GM12878 (cell line): ENCODE measurements at regions not wholly inside any gene's neighbourhood (a gene's known extent, or its start where the extent isn't known, plus 50 kb on each side); places are given as distances from the start of the nearest gene placed in this dataset.

ENCODE experiments used
- ATAC-seq: fragments of 200-7000 bp; cut with Tn5 transposase; 3 replicates; pipeline ENCODE4 v1.9.1; 2020; ENCODE audit warnings: mild to moderate bottlenecking, moderate library complexity
- BruUV-seq: library from RNA; stranded (reverse); fragments of 400-500 nt; replicated peaks from 2 replicates; lab custom pipeline; 2021; lab: Mats Ljungman, UMichigan
- CTCF ChIA-PET: fragments of 300-600 bp; sonication (Branson Sonifier 250); formaldehyde crosslinking; extraction: SDS; loops from one replicate; lab custom pipeline; 2021; ENCODE audit warnings: inconsistent platforms; lab: Yijun Ruan, JAX
- POLR2A ChIA-PET: fragments of 350-600 bp; formaldehyde crosslinking; extraction: SDS; loops from one replicate; lab custom pipeline; 2021; ENCODE audit warnings: inconsistent platforms; lab: Charles Lee
- RAD21 ChIA-PET: fragments of 300-600 bp; sonication (Branson Sonifier 250); formaldehyde crosslinking; loops from one replicate; lab custom pipeline; 2023; ENCODE audit warnings: antibody characterized with exemption; ENCODE audit not compliant: unreplicated experiment; lab: Charles Lee
- SMC1A ChIA-PET: fragments of 300-600 bp; sonication (Branson Sonifier 250); formaldehyde crosslinking; loops from one replicate; lab custom pipeline; 2023; ENCODE audit not compliant: unreplicated experiment, uncharacterized antibody; lab: Charles Lee
- DNase-seq: peaks from one replicate; pipeline ENCODE4 v3.0.0-alpha.2; 2011; ENCODE audit warnings: low read depth, low spot score
- FAIRE-seq: peaks from 3 replicates; lab custom pipeline; 2011; peaks lifted over from hg19 to GRCh38; lab: Jason Lieb, UNC
- H2AFZ ChIP-seq: 2 replicates; pipeline ENCODE4 v1.6.0; 2011; ENCODE audit warnings: low read depth, low read length, control low read depth; ENCODE audit not compliant: control insufficient read depth
- H3K27ac ChIP-seq: 2 replicates; pipeline ENCODE4 v1.5.1; 2011; ENCODE audit warnings: control low read depth; ENCODE audit not compliant: control insufficient read depth, insufficient read depth
- H3K27me3 ChIP-seq, 2 experiments: replicated peaks in 1 of 2; 2 replicates each; pipeline versions ENCODE4 v1.6.0 to v1.6.1; 2011; ENCODE audit warnings: low read length in 1 of 2; ENCODE audit not compliant: control insufficient read depth in 2 of 2, insufficient read depth in 2 of 2
- H3K36me3 ChIP-seq, 2 experiments: 2 replicates each; pipeline ENCODE4 v1.5.1; 2011; ENCODE audit warnings: low read length in 1 of 2; ENCODE audit not compliant: control insufficient read depth in 2 of 2, insufficient read depth in 2 of 2
- H3K4me1 ChIP-seq: 2 replicates; pipeline ENCODE4 v1.6.1; 2011; ENCODE audit warnings: mild to moderate bottlenecking, low read length, moderate library complexity, mixed read lengths; ENCODE audit not compliant: control insufficient read depth, insufficient read depth
- H3K4me2 ChIP-seq: 2 replicates; pipeline ENCODE4 v1.6.0; 2011; ENCODE audit warnings: control low read depth; ENCODE audit not compliant: control insufficient read depth, insufficient read depth
- H3K4me3 ChIP-seq: fragments of 200-600 bp; sonication (generic); 2 replicates; pipeline ENCODE4 v1.5.1; 2016
- H3K79me2 ChIP-seq: 2 replicates; pipeline ENCODE4 v1.6.0; 2011; ENCODE audit warnings: low read length; ENCODE audit not compliant: control insufficient read depth, insufficient read depth
- H3K9ac ChIP-seq: 2 replicates; pipeline ENCODE4 v1.8.0; 2011; ENCODE audit warnings: low read length, control low read depth, mixed read lengths; ENCODE audit not compliant: control insufficient read depth, insufficient read depth
- H3K9me3 ChIP-seq: replicated peaks from 3 replicates; pipeline ENCODE4 v1.5.1; 2011; ENCODE audit warnings: mild to moderate bottlenecking, low read length; ENCODE audit not compliant: control insufficient read depth, insufficient read depth
- H4K20me1 ChIP-seq: 2 replicates; pipeline ENCODE4 v1.6.0; 2011; ENCODE audit not compliant: control insufficient read depth, insufficient read depth
- CBFB ChIP-seq: IDR thresholded peaks from 2 replicates; pipeline ENCODE4 v1.6.1; 2016; ENCODE audit warnings: antibody characterized with exemption, low read depth
- DPF2 ChIP-seq: fragments of 450-650 bp; IDR thresholded peaks from 2 replicates; pipeline ENCODE4 v1.6.1; 2017; ENCODE audit warnings: mild to moderate bottlenecking
- E2F8 ChIP-seq: fragments of 450-650 bp; IDR thresholded peaks from 2 replicates; pipeline ENCODE4 v1.6.1; 2018; ENCODE audit warnings: mild to moderate bottlenecking, low read depth, moderate library complexity; ENCODE audit not compliant: partially characterized antibody
- HDAC2 ChIP-seq: fragments of 200-600 bp; sonication (generic); IDR thresholded peaks from 2 replicates; pipeline ENCODE4 v1.6.1; 2017
- MXI1 ChIP-seq: fragments of 150-350 bp; IDR thresholded peaks from 2 replicates; pipeline ENCODE4 v1.6.1; 2011; ENCODE audit warnings: low read depth, mild to moderate bottlenecking, inconsistent platforms, low read length, improper control_type of control experiment
- MYC ChIP-seq: IDR thresholded peaks from 2 replicates; pipeline ENCODE4 v1.6.1; 2011; ENCODE audit warnings: mild to moderate bottlenecking, low read length, moderate library complexity, inconsistent platforms; ENCODE audit not compliant: insufficient read depth, insufficient replicate concordance, insufficient read length, severe bottlenecking
- TCF12 ChIP-seq: IDR thresholded peaks from 2 replicates; pipeline ENCODE4 v1.6.1; 2011; ENCODE audit warnings: low read depth, mild to moderate bottlenecking, low read length
- ZNF24 ChIP-seq: fragments of 450-650 bp; IDR thresholded peaks from 2 replicates; pipeline ENCODE4 v1.6.1; 2017; ENCODE audit warnings: antibody characterized with exemption, mild to moderate bottlenecking
- ZNF274 ChIP-seq: IDR thresholded peaks from one replicate; pipeline ENCODE4 v1.8.0; 2011; ENCODE audit not compliant: insufficient read length, insufficient read depth
- ZNF687 ChIP-seq: fragments of 450-650 bp; IDR thresholded peaks from 2 replicates; pipeline ENCODE4 v1.6.1; 2017; ENCODE audit warnings: mild to moderate bottlenecking, moderate library complexity
- WGBS: methylation state at CpG from one replicate; pipeline ENCODE4 v1.1.6; 2016; ENCODE audit warnings: low lambda C conversion rate; ENCODE audit not compliant: insufficient replicate concordance, insufficient coverage; ENCODE audit errors: missing lambda C conversion rate; 5-methylcytosine and 5-hydroxymethylcytosine counted together
- in situ Hi-C: fragments of 300-500 bp; cut with MboI; formaldehyde crosslinking; loops from 9 replicates; pipeline ENCODE4 v1.14.3; 2018; ENCODE audit warnings: mixed read lengths
- intact Hi-C: fragments of 100-400 bp; cut with micrococcal nuclease; formaldehyde crosslinking; loops from one replicate; pipeline ENCODE4 v1.14.2; 2022; ENCODE audit not compliant: unreplicated experiment

GRCh38 chr4:65014078-65014477, 604.8 kb upstream of the TECRL start:
- Histone ChIP-seq H3K4me3 (no peak overlapping the region), H3K79me2 (no peaks in the 10 kb centered on the region), H2AFZ (no peak overlapping the region), H3K4me1 (no peaks in the 10 kb centered on the region), H3K27ac (no peak overlapping the region), H3K36me3 (no peaks in the 10 kb centered on the region), H3K9ac (no peak overlapping the region), H3K9me3 (no peaks in the 10 kb centered on the region), H4K20me1 (no peaks in the 10 kb centered on the region), H3K4me2 (no peak overlapping the region), H3K27me3 (no peaks in the 10 kb centered on the region)
- ChIA-PET RAD21 (no interaction called here), POLR2A (no interaction called here), SMC1A (no interaction called here), CTCF (no interaction called here)
- intact Hi-C loops (no loop called here), in situ Hi-C loops (no loop called here)
- FAIRE-seq (no peak), DNase-seq (no peak), ATAC-seq (no peak)
- WGBS, result 11% methylated on average over 4 of the region's 4 CpGs
- no peak for TF ChIP-seq ZNF687
- TF ChIP-seq DPF2, result no peak
- no peak for TF ChIP-seq TCF12
- TF ChIP-seq MXI1, result no peak
- no peak for TF ChIP-seq HDAC2
- no peak for TF ChIP-seq ZNF274
- TF ChIP-seq MYC, result no peak
- TF ChIP-seq CBFB, result no peak
- no peak for TF ChIP-seq E2F8
- no peak for TF ChIP-seq ZNF24
- BruUV-seq, result no TSS peak
